Fibroblast of skin of right biceps (primary cell): ENCODE measurements at regions not wholly inside any gene's neighbourhood (a gene's known extent, or its start where the extent isn't known, plus 50 kb on each side); places are given as distances from the start of the nearest gene placed in this dataset.

Source experiments
- DNase-seq: peaks from one replicate; pipeline ENCODE4 v3.0.0-alpha.2; 2013

GRCh38 chr2:78034706-78035105, 512.5 kb upstream of the LRRTM4 start:
- no peak for DNase-seq

DNA sequence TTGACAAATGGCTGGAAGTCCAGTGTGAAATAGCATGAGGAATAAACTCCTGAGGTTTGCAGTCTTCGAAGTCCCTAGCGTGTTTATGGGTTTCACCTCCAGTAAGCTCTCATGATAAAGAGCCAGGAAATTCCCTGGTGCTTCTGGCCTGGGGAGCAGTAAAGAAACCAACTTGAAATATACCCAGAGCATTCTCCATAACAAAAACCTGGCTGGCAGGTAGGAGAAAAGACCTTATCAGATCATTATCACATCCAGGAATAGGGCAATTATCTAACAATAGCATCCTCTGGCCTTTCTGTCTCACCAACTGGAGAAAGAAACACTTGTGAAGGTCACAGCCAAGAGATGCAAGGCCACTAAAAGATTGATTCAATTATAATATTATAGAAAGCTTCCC, 513.6 kb upstream of the LRRTM4 start:
- no peak for DNase-seq

- DNase-seq: no peak
These were observed 529.3 kb upstream of the LRRTM4 start for GRCh38 chr2:78051480-78051879.

GRCh38 chr2:78056976-78057375, 534.8 kb upstream of the LRRTM4 start:
- no peak for DNase-seq

GRCh38 chr2:78061301-78061700, 539.1 kb upstream of the LRRTM4 start:
- no peak for DNase-seq

GRCh38 chr2:78061732-78062131, 539.6 kb upstream of the LRRTM4 start:
- no peak for DNase-seq

DNA sequence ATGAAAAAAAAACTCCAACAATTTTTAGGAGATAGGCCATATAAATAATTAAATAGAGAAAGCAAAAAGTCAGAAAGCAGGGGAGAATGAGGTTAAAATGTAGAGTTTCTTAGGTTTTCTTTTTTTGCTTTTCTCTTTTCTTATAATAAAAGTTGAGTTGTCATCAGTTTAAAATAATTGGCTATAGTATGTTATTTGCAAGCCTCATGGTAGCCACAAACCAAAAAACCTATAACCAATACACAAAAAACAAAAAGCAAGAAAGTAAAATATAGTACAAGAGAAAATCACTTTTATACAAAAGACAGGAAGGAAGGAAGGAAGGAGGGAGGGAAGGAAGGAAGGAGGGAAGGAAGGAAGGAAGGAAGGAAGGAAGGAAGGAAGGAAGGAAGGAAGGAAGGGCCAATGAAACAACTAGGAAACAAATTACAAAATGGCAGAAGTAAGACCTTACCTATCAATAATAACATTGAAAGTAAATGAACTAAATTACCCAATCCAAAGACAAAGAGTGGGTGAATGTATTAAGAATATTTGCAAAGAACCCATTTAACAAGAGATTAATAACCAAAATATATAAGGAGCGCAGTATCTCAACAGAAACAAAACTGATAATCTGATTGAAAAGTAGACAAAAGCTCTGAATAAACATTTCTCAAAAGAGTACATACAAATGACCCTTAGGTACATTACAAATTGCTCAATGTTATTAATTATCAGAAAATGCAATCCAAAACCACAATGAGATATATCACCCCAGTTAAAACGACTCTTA, 541.3 kb upstream of the LRRTM4 start:
- DNase-seq: no peak

DNA sequence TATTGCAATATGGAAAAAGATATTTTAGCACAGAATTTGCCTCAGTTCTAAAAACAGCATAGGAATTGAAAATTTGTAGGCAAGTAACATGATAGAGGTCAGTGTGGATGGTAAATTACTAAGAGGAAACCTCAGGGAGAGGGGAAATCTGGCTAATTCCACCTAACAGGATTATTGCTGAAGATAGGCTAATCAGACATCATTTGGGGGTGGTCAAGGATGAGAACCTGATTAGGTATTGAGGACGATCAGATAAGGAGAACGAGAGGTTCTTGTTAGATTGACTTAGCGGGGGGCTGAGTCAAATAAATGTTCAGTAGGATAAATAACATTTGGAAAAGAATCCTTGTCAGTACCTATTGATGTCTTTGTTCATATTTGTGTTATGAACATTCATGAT, 543.2 kb upstream of the LRRTM4 start:
- no peak for DNase-seq

DNA sequence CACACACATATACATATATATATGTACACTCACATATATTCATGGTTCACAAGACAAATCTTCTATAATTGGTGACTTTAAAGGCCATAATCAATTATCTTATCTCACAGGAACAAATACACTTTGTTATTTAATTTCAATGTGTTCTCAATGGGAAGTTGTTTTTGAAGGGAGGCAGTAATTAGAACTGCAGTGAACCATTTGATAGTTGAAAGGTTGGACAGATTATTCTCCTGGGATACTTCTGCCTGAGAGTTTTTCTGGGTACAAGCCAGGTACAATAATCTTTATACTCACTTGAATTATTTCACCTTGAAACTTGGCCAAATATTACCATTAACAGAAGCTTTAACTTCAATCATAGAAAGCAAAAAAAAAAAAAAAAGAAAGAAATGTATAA, 546.6 kb upstream of the LRRTM4 start:
- DNase-seq: no peak

DNA sequence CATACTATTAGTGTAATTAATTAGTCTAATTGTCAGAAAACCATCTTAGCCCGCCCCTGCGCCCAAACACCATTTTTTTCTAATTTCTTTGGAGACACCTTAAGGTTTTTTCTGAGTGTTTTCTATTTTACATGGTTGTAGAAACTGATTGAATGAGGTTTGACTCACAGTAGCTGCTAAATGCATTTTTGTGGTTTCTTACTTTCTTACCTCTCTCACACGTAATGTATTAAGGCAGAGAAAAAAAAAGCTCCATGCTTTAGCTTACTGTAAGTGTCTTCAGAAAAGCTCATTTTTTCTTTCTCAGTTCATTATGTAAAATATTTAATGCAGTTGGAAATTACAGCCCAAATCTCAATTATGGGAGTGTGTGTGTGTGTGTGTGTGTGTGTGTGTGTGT, 548.5 kb upstream of the LRRTM4 start:
- DNase-seq: no peak

GRCh38 chr2:78077633-78078032, 555.5 kb upstream of the LRRTM4 start:
- DNase-seq: no peak

DNA sequence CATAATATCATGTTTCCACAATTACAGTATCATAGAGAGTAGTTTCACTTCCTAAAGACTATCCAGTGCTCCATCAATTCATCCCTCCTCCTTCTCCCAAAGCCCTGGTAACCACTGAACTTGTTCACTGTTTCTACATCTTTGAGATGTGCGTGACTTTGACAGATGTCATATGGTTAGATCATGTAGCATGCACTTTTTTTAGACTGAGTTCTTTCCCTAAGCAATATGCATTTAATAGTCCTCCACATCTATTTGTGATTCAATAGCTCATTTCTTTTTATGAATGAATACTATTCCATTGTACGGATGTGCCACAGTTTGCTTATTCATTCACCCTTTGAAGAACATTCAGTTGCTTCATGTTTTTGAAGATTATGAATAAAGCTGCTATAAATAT, 560.4 kb upstream of the LRRTM4 start:
- no peak for DNase-seq

DNA sequence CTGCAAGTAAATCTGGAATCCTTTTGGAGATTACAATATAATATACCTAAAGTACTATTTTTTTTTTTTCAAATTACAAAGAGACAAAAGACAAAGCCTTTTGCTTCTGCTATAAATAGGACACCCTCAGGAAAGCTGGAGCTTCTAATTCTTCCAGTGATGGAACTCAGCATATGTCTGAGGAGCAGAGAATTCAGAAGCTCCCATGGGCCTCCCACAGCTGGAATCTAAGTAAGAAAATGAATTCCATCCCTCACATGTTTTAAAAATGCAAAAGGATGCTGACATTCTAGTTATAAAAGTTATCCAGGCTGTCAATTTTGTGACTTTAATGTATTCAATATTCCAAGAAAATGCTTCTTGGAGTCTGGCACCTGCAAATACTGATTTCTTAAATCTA, 571.3 kb upstream of the LRRTM4 start:
- no peak for DNase-seq

DNA sequence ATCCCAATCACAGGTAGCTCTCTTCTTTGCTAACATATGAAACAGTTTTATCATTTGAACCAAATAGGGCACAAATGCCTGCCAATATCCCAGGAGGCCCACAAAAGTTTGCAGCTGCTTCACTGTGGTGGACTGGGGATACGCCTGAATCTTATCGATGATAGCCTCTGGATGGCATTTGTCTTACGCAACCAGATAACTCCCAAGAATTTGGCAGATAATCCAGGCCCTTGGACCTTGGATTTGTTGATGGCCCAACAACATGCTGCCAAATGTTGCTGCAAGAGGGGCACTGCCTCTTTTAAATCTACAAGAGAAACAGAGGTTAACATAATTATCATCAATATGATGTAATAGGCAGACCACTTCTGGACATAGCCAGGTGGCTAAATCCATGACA, 587.1 kb upstream of the LRRTM4 start:
- no peak for DNase-seq

GRCh38 chr2:78115291-78115690, 593.1 kb upstream of the LRRTM4 start:
- DNase-seq: no peak

DNA sequence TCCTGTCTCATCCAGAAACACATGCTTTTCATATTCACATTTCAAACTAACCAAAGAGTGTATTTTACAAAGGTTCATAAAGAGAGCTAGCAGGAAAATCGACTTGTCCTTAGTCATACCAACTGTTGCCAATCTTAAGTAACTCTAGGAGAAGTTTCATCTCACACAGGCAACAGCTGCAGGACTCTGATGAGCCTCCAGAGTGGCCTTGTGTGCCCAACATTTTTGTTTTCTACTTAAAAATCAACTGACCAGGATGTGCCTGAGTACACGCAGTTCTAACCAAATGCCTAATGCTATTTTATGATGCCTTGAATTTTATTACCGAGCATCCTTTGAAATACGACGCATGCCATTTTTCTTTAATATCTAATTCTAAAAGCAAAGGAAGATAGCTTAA, 595.9 kb upstream of the LRRTM4 start:
- DNase-seq: no peak

GRCh38 chr2:78120275-78120674, 598.1 kb upstream of the LRRTM4 start:
- no peak for DNase-seq

DNA sequence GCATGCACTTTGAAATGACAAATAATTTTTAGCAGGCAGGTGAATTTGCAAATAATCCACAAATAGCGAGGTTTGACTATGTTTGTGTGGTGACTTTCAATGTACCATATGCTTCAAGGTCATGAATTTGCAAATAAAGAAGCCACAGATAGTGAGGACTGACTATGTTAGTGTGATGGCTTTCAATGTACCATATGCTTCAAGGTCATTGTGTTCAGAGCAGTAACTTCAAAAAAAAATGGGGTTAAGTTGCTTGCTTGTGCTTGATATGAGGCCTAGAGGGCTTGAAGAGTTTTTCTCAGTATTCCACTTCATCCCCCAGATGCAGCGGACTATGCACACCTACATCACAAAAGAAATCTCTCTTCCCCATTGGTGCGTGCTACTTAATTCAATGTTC, 602.9 kb upstream of the LRRTM4 start:
- no peak for DNase-seq

DNA sequence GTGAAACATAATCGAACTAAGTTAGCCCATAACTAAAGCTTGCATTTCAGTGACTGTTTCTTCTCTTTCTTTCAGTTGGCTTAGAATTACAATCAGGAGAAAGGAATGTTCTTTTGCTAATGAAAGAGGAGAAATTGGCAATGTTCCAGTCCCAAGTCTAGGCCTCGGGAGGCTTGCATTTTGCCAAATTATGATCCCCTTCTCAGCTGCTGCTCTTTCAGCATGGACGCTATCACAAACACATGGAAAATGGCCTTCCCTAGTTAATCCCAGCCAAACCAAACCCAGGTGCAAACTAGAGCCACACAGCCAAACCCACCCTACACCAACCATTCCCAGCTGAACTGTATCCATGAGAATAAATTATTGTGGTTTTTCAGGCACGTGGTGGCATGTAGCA, 605.2 kb upstream of the LRRTM4 start:
- DNase-seq: no peak

- DNase-seq: no peak
These were observed 610.5 kb upstream of the LRRTM4 start for GRCh38 chr2:78132391-78133370.

- DNase-seq: no peak
These were observed 623.3 kb upstream of the LRRTM4 start for GRCh38 chr2:78145395-78145996.

DNA sequence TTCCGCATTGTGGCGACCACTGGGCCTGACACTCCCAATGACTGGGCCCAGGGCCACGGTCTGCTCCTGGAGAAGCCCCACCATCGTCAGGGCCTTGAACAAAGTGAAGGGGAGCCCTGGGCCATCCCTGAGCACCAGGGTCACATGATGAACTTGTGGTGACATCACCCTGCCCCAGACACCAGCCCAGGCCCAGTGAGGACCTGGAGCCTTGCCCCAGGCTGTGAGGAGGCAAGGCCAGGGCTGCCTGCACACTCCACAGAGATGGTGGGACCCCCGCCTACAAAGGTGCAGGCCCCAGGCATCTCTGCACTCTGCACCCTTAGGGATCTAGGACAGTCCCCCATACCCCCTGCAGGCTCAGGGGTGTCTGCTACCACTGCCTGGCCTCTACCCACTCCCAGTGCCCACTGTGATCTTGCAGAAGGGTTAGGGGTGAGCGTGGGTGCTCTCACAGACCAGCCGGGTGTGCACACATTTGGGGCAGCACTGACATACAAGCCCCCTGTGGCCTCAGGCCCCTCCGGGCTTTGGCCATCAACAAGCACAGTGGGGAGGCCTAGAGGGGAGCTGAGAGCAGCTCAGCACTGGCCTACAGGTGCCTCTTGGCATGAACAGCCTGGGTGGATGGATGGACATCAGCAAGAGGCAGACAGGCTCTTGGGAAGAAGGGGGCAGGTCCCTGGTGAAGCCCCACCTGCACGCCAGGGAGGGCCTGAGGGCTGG, 624.0 kb upstream of the LRRTM4 start:
- DNase-seq: no peak

GRCh38 chr2:78147466-78147865, 625.3 kb upstream of the LRRTM4 start:
- DNase-seq: no peak
